Astrocyte (in vitro differentiated cells and primary cell): ENCODE measurements at regions not wholly inside any gene's neighbourhood (a gene's known extent, or its start where the extent isn't known, plus 50 kb on each side); places are given as distances from the start of the nearest gene placed in this dataset.

ENCODE experiments used
- DNase-seq: peaks from one replicate; pipeline ENCODE4 v3.0.0-alpha.2; 2010; ENCODE audit warnings: low read depth
- FAIRE-seq: peaks from 2 replicates; lab custom pipeline; 2011; peaks lifted over from hg19 to GRCh38; lab: Jason Lieb, UNC
- H2AFZ ChIP-seq: 2 replicates; pipeline ENCODE4 v1.6.0; 2012; ENCODE audit warnings: low read depth, low read length, inconsistent platforms
- H3K27ac ChIP-seq: 2 replicates; pipeline ENCODE4 v1.5.1; 2011; ENCODE audit warnings: low read depth, low read length, inconsistent platforms
- H3K27me3 ChIP-seq: 2 replicates; pipeline ENCODE4 v1.6.0; 2011; ENCODE audit warnings: low read length, inconsistent platforms; ENCODE audit not compliant: insufficient read depth
- H3K36me3 ChIP-seq: 2 replicates; pipeline ENCODE4 v1.5.1; 2011; ENCODE audit warnings: low read length, inconsistent platforms; ENCODE audit not compliant: insufficient read depth
- H3K4me1 ChIP-seq: 2 replicates; pipeline ENCODE4 v1.5.1; 2011; ENCODE audit warnings: low read length, inconsistent platforms; ENCODE audit not compliant: insufficient read depth
- H3K4me2 ChIP-seq: 2 replicates; pipeline ENCODE4 v1.6.0; 2012; ENCODE audit warnings: low read length, inconsistent platforms
- H3K4me3 ChIP-seq: 2 replicates; pipeline ENCODE4 v1.5.1; 2011; ENCODE audit warnings: low read depth, mild to moderate bottlenecking, low read length, inconsistent platforms; ENCODE audit not compliant: insufficient read depth
- H3K79me2 ChIP-seq: 2 replicates; pipeline ENCODE4 v1.6.0; 2012; ENCODE audit warnings: mild to moderate bottlenecking, low read length, inconsistent platforms; ENCODE audit not compliant: insufficient read depth
- H3K9ac ChIP-seq: 2 replicates; pipeline ENCODE4 v1.6.0; 2012; ENCODE audit warnings: mild to moderate bottlenecking, low read length, inconsistent platforms
- H3K9me3 ChIP-seq: 2 replicates; pipeline ENCODE4 v1.5.1; 2012; ENCODE audit warnings: low read depth, mild to moderate bottlenecking, low read length, inconsistent platforms; ENCODE audit not compliant: insufficient read depth
- H4K20me1 ChIP-seq: 2 replicates; pipeline ENCODE4 v1.6.0; 2012; ENCODE audit warnings: low read length, inconsistent platforms; ENCODE audit not compliant: insufficient read depth
- H3K27ac Mint-ChIP-seq: one replicate; pipeline ENCODE4 v1.8.0; 2021; ENCODE audit warnings: mild to moderate bottlenecking, mixed read lengths; ENCODE audit not compliant: unreplicated experiment
- H3K27me3 Mint-ChIP-seq: one replicate; pipeline ENCODE4 v1.8.0; 2021; ENCODE audit warnings: low read depth, mixed read lengths; ENCODE audit not compliant: unreplicated experiment
- H3K36me3 Mint-ChIP-seq: one replicate; pipeline ENCODE4 v1.8.0; 2021; ENCODE audit warnings: low read depth, mixed read lengths; ENCODE audit not compliant: unreplicated experiment
- H3K4me1 Mint-ChIP-seq: one replicate; pipeline ENCODE4 v1.8.0; 2021; ENCODE audit warnings: low read depth, mixed read lengths; ENCODE audit not compliant: unreplicated experiment
- H3K4me3 Mint-ChIP-seq: one replicate; pipeline ENCODE4 v1.8.0; 2021; ENCODE audit warnings: mild to moderate bottlenecking, moderate library complexity, mixed read lengths; ENCODE audit not compliant: unreplicated experiment
- H3K9me3 Mint-ChIP-seq: one replicate; pipeline ENCODE4 v1.8.0; 2021; ENCODE audit warnings: mild to moderate bottlenecking, mixed read lengths; ENCODE audit not compliant: unreplicated experiment
- CTCF ChIP-seq: IDR thresholded peaks from 2 replicates; pipeline ENCODE4 v1.5.1; 2011; ENCODE audit warnings: low read depth, mild to moderate bottlenecking, inconsistent platforms, low read length, moderate library complexity; ENCODE audit not compliant: insufficient read depth
- EZH2 ChIP-seq: IDR thresholded peaks from 2 replicates; pipeline ENCODE4 v1.6.1; 2012; ENCODE audit warnings: mild to moderate bottlenecking, low read length, inconsistent platforms; ENCODE audit not compliant: insufficient read depth

GRCh38 chr6:49121970-49122369, 341.1 kb downstream of the MMUT start:
- H3K9ac ChIP-seq = no peak overlapping the region
- H3K27ac ChIP-seq = no peak overlapping the region
- no peak for DNase-seq
- H3K27me3 ChIP-seq = no peaks in the 10 kb centered on the region
- Mint-ChIP-seq H3K9me3 (peaks cover 3% of the 10 kb centered on the region), H3K36me3 (no peaks in the 10 kb centered on the region), H3K4me3 (no peak overlapping the region), H3K4me1 (no peaks in the 10 kb centered on the region), H3K27ac (no peak overlapping the region), H3K27me3 (no peaks in the 10 kb centered on the region)
- H3K79me2 ChIP-seq = no peaks in the 10 kb centered on the region
- no peak overlapping the region for H2AFZ ChIP-seq
- no peaks in the 10 kb centered on the region for H3K4me1 ChIP-seq
- no peaks in the 10 kb centered on the region for H3K9me3 ChIP-seq
- H3K4me3 ChIP-seq = no peak overlapping the region
- H3K36me3 ChIP-seq = no peaks in the 10 kb centered on the region
- TF ChIP-seq EZH2 (no peak), CTCF (no peak)
- no peak overlapping the region for H3K4me2 ChIP-seq
- no peak for FAIRE-seq
- H4K20me1 ChIP-seq = no peaks in the 10 kb centered on the region

GRCh38 chr6:49118478-49118877, 344.6 kb downstream of the MMUT start:
- no peak for FAIRE-seq

More at GRCh38 chr6:49118478-49118877, 344.6 kb downstream of the MMUT start:
- Histone ChIP-seq H3K9ac (no peak overlapping the region), H3K36me3 (no peaks in the 10 kb centered on the region), H3K4me1 (no peaks in the 10 kb centered on the region), H3K4me2 (no peak overlapping the region), H3K4me3 (no peak overlapping the region), H3K79me2 (no peaks in the 10 kb centered on the region), H3K27me3 (no peaks in the 10 kb centered on the region), H3K9me3 (no peaks in the 10 kb centered on the region), H2AFZ (no peak overlapping the region), H3K27ac (no peak overlapping the region), H4K20me1 (no peaks in the 10 kb centered on the region)
- Mint-ChIP-seq H3K4me3 (no peak overlapping the region), H3K9me3 (peaks cover 3% of the 10 kb centered on the region), H3K27me3 (no peaks in the 10 kb centered on the region), H3K27ac (no peak overlapping the region), H3K4me1 (no peaks in the 10 kb centered on the region), H3K36me3 (no peaks in the 10 kb centered on the region)
- DNase-seq = no peak
- TF ChIP-seq CTCF = no peak
- no peak for TF ChIP-seq EZH2
